ENCODE measurements at regions not wholly inside any gene's neighbourhood (a gene's known extent, or its start where the extent isn't known, plus 50 kb on each side); places are given as distances from the start of the nearest gene placed in this dataset.

DNA sequence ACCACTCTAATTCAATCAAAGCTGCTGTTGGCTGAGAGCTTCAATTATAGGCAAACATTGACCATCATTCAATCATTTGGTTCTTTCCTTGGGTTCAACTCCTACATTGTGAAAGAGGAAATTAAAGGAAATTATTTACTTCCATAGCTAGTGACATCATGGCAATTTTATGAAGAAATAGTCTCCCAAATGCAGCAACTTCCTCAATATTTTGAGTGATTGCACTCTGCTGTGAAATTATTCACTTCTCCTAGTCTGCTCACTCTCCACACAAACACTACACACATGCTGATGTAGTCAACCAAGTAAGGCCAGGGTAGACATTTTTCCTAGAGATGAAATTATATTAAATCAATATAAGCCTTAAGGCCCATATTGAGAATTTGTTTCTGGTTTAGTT lies 86.7 kb upstream of the NCKAP5 start:
- TF ChIP-seq, protein P1, sequence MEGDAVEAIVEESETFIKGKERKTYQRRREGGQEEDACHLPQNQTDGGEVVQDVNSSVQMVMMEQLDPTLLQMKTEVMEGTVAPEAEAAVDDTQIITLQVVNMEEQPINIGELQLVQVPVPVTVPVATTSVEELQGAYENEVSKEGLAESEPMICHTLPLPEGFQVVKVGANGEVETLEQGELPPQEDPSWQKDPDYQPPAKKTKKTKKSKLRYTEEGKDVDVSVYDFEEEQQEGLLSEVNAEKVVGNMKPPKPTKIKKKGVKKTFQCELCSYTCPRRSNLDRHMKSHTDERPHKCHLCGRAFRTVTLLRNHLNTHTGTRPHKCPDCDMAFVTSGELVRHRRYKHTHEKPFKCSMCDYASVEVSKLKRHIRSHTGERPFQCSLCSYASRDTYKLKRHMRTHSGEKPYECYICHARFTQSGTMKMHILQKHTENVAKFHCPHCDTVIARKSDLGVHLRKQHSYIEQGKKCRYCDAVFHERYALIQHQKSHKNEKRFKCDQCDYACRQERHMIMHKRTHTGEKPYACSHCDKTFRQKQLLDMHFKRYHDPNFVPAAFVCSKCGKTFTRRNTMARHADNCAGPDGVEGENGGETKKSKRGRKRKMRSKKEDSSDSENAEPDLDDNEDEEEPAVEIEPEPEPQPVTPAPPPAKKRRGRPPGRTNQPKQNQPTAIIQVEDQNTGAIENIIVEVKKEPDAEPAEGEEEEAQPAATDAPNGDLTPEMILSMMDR (IDR thresholded peaks at IDR 0.05; ENCODE audit: partially characterized antibody, unreplicated experiment) = no peak
- DNase-seq = no peak
- no peaks in the 10 kb centered on the region for H3K9me3 Mint-ChIP-seq (ENCODE audit: unreplicated experiment)
- H3K27ac Mint-ChIP-seq (ENCODE audit: unreplicated experiment) = no peak overlapping the region
- no peaks in the 10 kb centered on the region for H3K4me1 Mint-ChIP-seq (ENCODE audit: low read depth, unreplicated experiment)
- H3K4me3 Mint-ChIP-seq (ENCODE audit: unreplicated experiment) = no peak overlapping the region
- H3K36me3 Mint-ChIP-seq (ENCODE audit: unreplicated experiment) = no peaks in the 10 kb centered on the region
- no peaks in the 10 kb centered on the region for H3K27me3 Mint-ChIP-seq (ENCODE audit: unreplicated experiment)

DNA sequence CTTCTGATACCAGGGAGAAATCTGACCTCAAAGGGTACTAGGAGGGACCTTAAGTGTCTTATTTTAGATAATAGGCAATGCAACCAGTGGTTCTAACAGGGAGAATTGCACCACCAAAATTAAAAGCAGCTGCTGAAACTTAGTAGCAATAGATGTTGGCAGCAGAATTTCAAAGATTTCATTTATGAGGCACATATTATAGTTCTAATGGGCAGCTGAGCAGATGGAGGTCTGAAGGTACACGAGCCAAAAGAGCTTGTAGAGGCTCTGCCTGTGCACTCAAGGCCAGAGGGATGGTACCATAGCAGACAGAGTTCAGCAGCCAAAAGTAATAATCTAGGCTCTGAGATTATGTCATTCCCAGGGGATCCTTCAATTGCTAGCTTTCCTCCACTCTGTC lies 87.3 kb upstream of the NCKAP5 start:
- Mint-ChIP-seq H3K36me3 (ENCODE audit: unreplicated experiment) (no peaks in the 10 kb centered on the region), H3K27ac (ENCODE audit: unreplicated experiment) (no peak overlapping the region)

GRCh38 chr2:133657591-133657990 lies 89.3 kb upstream of the NCKAP5 start:
- no peaks in the 10 kb centered on the region for H3K9me3 Mint-ChIP-seq (ENCODE audit: unreplicated experiment)
- no peaks in the 10 kb centered on the region for H3K4me1 Mint-ChIP-seq (ENCODE audit: low read depth, unreplicated experiment)
- TF ChIP-seq, protein P1 (IDR thresholded peaks at IDR 0.05; ENCODE audit: partially characterized antibody, unreplicated experiment) = no peak
- H3K27ac Mint-ChIP-seq (ENCODE audit: unreplicated experiment) = no peak overlapping the region
- no peaks in the 10 kb centered on the region for H3K36me3 Mint-ChIP-seq (ENCODE audit: unreplicated experiment)
- no peaks in the 10 kb centered on the region for H3K27me3 Mint-ChIP-seq (ENCODE audit: unreplicated experiment)
- no peak for DNase-seq
- no peak overlapping the region for H3K4me3 Mint-ChIP-seq (ENCODE audit: unreplicated experiment)

More for the DNA sequence above, 87.3 kb upstream of the NCKAP5 start:
- TF ChIP-seq, protein P1 (IDR thresholded peaks at IDR 0.05; ENCODE audit: partially characterized antibody, unreplicated experiment) = no peak
- no peak for DNase-seq
- Mint-ChIP-seq H3K27me3 (ENCODE audit: unreplicated experiment) (no peaks in the 10 kb centered on the region), H3K4me3 (ENCODE audit: unreplicated experiment) (no peak overlapping the region), H3K9me3 (ENCODE audit: unreplicated experiment) (no peaks in the 10 kb centered on the region), H3K4me1 (ENCODE audit: low read depth, unreplicated experiment) (no peaks in the 10 kb centered on the region)

GRCh38 chr2:133658020-133658903 lies 90.0 kb upstream of the NCKAP5 start:
- no peak overlapping the region for H3K4me3 Mint-ChIP-seq (ENCODE audit: unreplicated experiment)

DNA sequence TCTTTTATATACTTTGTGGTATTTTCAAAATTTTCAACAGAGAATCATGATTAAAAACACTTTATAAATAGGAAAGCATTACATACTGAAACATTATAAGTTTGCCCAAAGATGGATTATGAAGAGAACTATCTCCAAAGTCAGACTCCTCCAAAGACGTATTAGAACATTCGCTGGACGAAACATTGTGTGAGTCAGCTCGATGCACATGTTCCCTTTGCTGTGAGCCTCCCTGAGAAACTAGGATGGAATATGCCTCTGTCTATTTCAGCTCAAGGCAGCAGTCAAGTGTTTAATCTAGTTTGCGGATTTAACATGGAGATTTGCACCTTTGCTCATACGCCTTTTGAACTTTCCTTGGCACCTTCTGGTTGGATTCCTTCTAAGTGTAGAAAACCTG lies 92.2 kb upstream of the NCKAP5 start:
- no peak for DNase-seq
- Mint-ChIP-seq H3K27ac (ENCODE audit: unreplicated experiment) (no peak overlapping the region), H3K9me3 (ENCODE audit: unreplicated experiment) (no peaks in the 10 kb centered on the region), H3K27me3 (ENCODE audit: unreplicated experiment) (peaks cover 1% of the 10 kb centered on the region), H3K4me1 (ENCODE audit: low read depth, unreplicated experiment) (no peaks in the 10 kb centered on the region), H3K36me3 (ENCODE audit: unreplicated experiment) (no peaks in the 10 kb centered on the region), H3K4me3 (ENCODE audit: unreplicated experiment) (no peak overlapping the region)
- TF ChIP-seq, protein P1 (IDR thresholded peaks at IDR 0.05; ENCODE audit: partially characterized antibody, unreplicated experiment) = no peak

More at GRCh38 chr2:133658020-133658903, 90.0 kb upstream of the NCKAP5 start:
- Mint-ChIP-seq H3K27me3 (ENCODE audit: unreplicated experiment) (no peaks in the 10 kb centered on the region), H3K36me3 (ENCODE audit: unreplicated experiment) (no peaks in the 10 kb centered on the region), H3K9me3 (ENCODE audit: unreplicated experiment) (no peaks in the 10 kb centered on the region), H3K4me1 (ENCODE audit: low read depth, unreplicated experiment) (no peaks in the 10 kb centered on the region), H3K27ac (ENCODE audit: unreplicated experiment) (no peak overlapping the region)
- TF ChIP-seq, protein P1 (IDR thresholded peaks at IDR 0.05; ENCODE audit: partially characterized antibody, unreplicated experiment) = no peak
- DNase-seq = no peak

Data from glutamatergic neuron (in vitro differentiated cells).